ENCODE measurements at regions not wholly inside any gene's neighbourhood (a gene's known extent, or its start where the extent isn't known, plus 50 kb on each side); places are given as distances from the start of the nearest gene placed in this dataset.

DNA sequence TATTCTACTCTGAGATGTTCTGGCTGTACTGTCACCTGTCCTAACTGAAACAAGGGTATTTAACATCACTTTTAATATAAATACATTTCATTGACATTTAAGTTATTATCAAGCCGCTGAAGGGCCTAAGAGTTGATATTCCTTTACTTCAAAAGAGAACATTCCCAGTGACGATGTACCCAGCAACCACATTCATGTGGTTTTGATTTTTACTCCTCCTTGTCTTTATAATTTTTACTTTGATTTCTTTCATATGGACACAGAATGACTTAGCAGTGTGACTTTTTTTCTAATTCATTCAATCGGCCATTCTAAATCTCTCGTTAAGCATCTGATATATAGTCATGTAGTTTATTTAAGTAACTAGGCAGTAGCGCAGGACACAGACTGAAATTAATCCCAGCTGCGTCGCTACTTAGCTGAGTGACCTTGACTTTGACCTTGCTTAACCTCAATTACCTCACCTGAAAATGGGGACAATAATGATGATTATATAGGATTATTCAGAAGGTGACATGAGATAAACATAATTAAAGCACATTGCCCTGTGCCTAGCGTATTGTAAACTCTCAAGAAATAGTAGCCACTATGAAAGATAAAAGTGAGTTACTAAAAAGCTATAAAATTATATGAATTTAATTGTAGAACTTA, 476.6 kb downstream of the SETD4 start:
- TF ChIP-seq, protein P1, sequence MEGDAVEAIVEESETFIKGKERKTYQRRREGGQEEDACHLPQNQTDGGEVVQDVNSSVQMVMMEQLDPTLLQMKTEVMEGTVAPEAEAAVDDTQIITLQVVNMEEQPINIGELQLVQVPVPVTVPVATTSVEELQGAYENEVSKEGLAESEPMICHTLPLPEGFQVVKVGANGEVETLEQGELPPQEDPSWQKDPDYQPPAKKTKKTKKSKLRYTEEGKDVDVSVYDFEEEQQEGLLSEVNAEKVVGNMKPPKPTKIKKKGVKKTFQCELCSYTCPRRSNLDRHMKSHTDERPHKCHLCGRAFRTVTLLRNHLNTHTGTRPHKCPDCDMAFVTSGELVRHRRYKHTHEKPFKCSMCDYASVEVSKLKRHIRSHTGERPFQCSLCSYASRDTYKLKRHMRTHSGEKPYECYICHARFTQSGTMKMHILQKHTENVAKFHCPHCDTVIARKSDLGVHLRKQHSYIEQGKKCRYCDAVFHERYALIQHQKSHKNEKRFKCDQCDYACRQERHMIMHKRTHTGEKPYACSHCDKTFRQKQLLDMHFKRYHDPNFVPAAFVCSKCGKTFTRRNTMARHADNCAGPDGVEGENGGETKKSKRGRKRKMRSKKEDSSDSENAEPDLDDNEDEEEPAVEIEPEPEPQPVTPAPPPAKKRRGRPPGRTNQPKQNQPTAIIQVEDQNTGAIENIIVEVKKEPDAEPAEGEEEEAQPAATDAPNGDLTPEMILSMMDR (IDR thresholded peaks at IDR 0.05 in 4 of 5, conservative IDR thresholded peaks at IDR 0.05 in 1 of 5): no peak
- TF ChIP-seq POLR2A (IDR thresholded peaks at IDR 0.05): no peak
